Activated T-cell treated with anti-CD3 and anti-CD28 coated beads for 48 hours (primary cell): ENCODE measurements at regions not wholly inside any gene's neighbourhood (a gene's known extent, or its start where the extent isn't known, plus 50 kb on each side); places are given as distances from the start of the nearest gene placed in this dataset.

ENCODE experiments used
- DNase-seq: peaks from one replicate; pipeline ENCODE4 v3.0.0-alpha.2; 2020; ENCODE audit warnings: low read depth

GRCh38 chr3:9301091-9301490 is 51.6 kb upstream of the SRGAP3 start:
- DNase-seq, result no peak

GRCh38 chr3:9301798-9302197 is 52.4 kb upstream of the SRGAP3 start:
- DNase-seq, result no peak

GRCh38 chr3:9302425-9303181 is 53.2 kb upstream of the SRGAP3 start:
- DNase-seq, result peak; percentile 72

GRCh38 chr3:9308298-9308990 is 54.4 kb upstream of the THUMPD3 start:
- no peak for DNase-seq

- DNase-seq, result no peak
Observed at GRCh38 chr3:9310043-9310442, 52.8 kb upstream of the THUMPD3 start.

- no peak for DNase-seq
Observed at GRCh38 chr3:9311228-9311627, 51.6 kb upstream of the THUMPD3 start.
